Esophagus squamous epithelium (tissue), 4 donors: ENCODE measurements at regions not wholly inside any gene's neighbourhood (a gene's known extent, or its start where the extent isn't known, plus 50 kb on each side); places are given as distances from the start of the nearest gene placed in this dataset.

ENCODE experiments used
- CTCF ChIP-seq, 6 experiments: fragments of 450-650 bp in 4 of 6; fragments of 200-600 bp in 2 of 6; sonication (generic) in 2 of 6; IDR thresholded peaks; one replicate each; pipeline ENCODE4 v1.5.1; 2016 to 2019; ENCODE audit warnings: antibody characterized with exemption in 6 of 6, mild to moderate bottlenecking in 4 of 6, moderate library complexity in 4 of 6
- POLR2A ChIP-seq, 4 donors: fragments of 450-650 bp; IDR thresholded peaks; one replicate each; pipeline ENCODE4 v1.6.1; 2017; ENCODE audit warnings: antibody characterized with exemption in 4 of 4, mild to moderate bottlenecking in 4 of 4, moderate library complexity in 3 of 4

GRCh38 chr3:4899710-4900109, 79.5 kb upstream of the BHLHE40 start:
- TF ChIP-seq CTCF (IDR thresholded peaks at IDR 0.05) (no peak), POLR2A (IDR thresholded peaks at IDR 0.05) (no peak)
